T-cell (primary cell): ENCODE measurements at regions not wholly inside any gene's neighbourhood (a gene's known extent, or its start where the extent isn't known, plus 50 kb on each side); places are given as distances from the start of the nearest gene placed in this dataset.
"Not testable (repeated sequence)": the region's sequence is repeated elsewhere in the genome, so short reads cannot be mapped to it uniquely, and the experiment has no call there.

Source experiments
- ATAC-seq, 4 experiments: fragments of 200-7000 bp in 3 of 4; fragments of 150-1000 bp in 1 of 4; cut with Tn5 transposase; replicated peaks in 1 of 4; 1 replicate in 3 of 4; 2 replicates in 1 of 4; pipeline ENCODE4 v1.10.0; 2021; ENCODE audit warnings: moderate library complexity in 3 of 4, mild to moderate bottlenecking in 2 of 4, moderate number of reproducible peaks in 1 of 4
- CTCF ChIA-PET, 2 donors: fragments of 300-600 bp; sonication (Branson Sonifier 250); formaldehyde crosslinking; loops; one replicate each; lab custom pipeline; 2022; ENCODE audit warnings: antibody characterized with exemption in 2 of 2; lab: Charles Lee
- POLR2A ChIA-PET, 2 donors: fragments of 300-600 bp; sonication (Branson Sonifier 250); formaldehyde crosslinking; loops; one replicate each; lab custom pipeline; 2022; ENCODE audit warnings: antibody characterized with exemption in 2 of 2; lab: Charles Lee
- DNase-seq, 35 experiments: peaks; one replicate each; pipeline versions ENCODE4 v3.0.0 to v3.0.0-alpha.2; 2013 to 2023
- H3K27ac ChIP-seq: one replicate; pipeline ENCODE4 v1.5.1; 2013; ENCODE audit warnings: low read length
- H3K27me3 ChIP-seq, 2 experiments: replicated peaks in 1 of 2; 1 replicate in 1 of 2; 2 replicates in 1 of 2; pipeline versions ENCODE4 v1.6.1 to v1.7.0; 2013; ENCODE audit warnings: low read length in 1 of 2, mixed read lengths in 1 of 2; ENCODE audit not compliant: control insufficient read depth in 2 of 2, insufficient read depth in 2 of 2; ENCODE audit errors: extremely low read depth in 1 of 2
- H3K36me3 ChIP-seq, 2 donors: 1 replicate in 1 of 2; 2 replicates in 1 of 2; pipeline versions ENCODE4 v1.6.1 to v1.7.0; 2013; ENCODE audit warnings: low read length in 1 of 2; ENCODE audit not compliant: control insufficient read depth in 2 of 2, insufficient read depth in 1 of 2; ENCODE audit errors: extremely low read depth in 1 of 2
- H3K4me1 ChIP-seq, 2 experiments: 1 replicate in 1 of 2; 2 replicates in 1 of 2; pipeline versions ENCODE4 v1.6.1 to v1.7.0; 2013; ENCODE audit warnings: low read length in 2 of 2, mixed read lengths in 1 of 2; ENCODE audit not compliant: insufficient read depth in 2 of 2, control insufficient read depth in 1 of 2; ENCODE audit errors: extremely low read depth in 1 of 2
- H3K4me3 ChIP-seq, 2 donors: 1 replicate in 1 of 2; 2 replicates in 1 of 2; pipeline versions ENCODE4 v1.5.1 to v1.7.0; 2013; ENCODE audit warnings: mild to moderate bottlenecking in 2 of 2, low read length in 1 of 2, moderate library complexity in 1 of 2; ENCODE audit not compliant: control insufficient read depth in 1 of 2; ENCODE audit errors: extremely low read depth in 1 of 2
- H3K9me3 ChIP-seq: 2 replicates; pipeline ENCODE4 v1.7.0; 2013
- H3K27ac Mint-ChIP-seq, 2 donors: one replicate each; pipeline ENCODE4 v1.8.0; 2020 to 2021; ENCODE audit warnings: mild to moderate bottlenecking in 2 of 2, mixed read lengths in 2 of 2
- H3K27me3 Mint-ChIP-seq, 2 donors: one replicate each; pipeline ENCODE4 v1.8.0; 2021 to 2022; ENCODE audit warnings: mixed read lengths in 2 of 2
- H3K36me3 Mint-ChIP-seq: one replicate; pipeline ENCODE4 v1.8.0; 2021; ENCODE audit warnings: mixed read lengths
- H3K4me1 Mint-ChIP-seq, 3 donors: one replicate each; pipeline ENCODE4 v1.8.0; 2020 to 2022; ENCODE audit warnings: mixed read lengths in 3 of 3, mild to moderate bottlenecking in 1 of 3
- H3K4me3 Mint-ChIP-seq, 3 donors: one replicate each; pipeline ENCODE4 v1.8.0; 2020 to 2022; ENCODE audit warnings: mild to moderate bottlenecking in 3 of 3, mixed read lengths in 3 of 3, moderate library complexity in 3 of 3
- H3K9me3 Mint-ChIP-seq, 3 donors: one replicate each; pipeline ENCODE4 v1.8.0; 2020 to 2022; ENCODE audit warnings: mixed read lengths in 3 of 3
- WGBS: methylation state at CpG from one replicate; pipeline ENCODE4 v1.1.5; 2013; ENCODE audit warnings: missing lambda C conversion rate; ENCODE audit not compliant: insufficient coverage; 5-methylcytosine and 5-hydroxymethylcytosine counted together

GRCh38 chr5:123705741-123706140 lies 193.8 kb downstream of the CSNK1G3 start:
- no peaks in the 10 kb centered on the region for H3K4me1 Mint-ChIP-seq
- no peaks in the 10 kb centered on the region for H3K27me3 Mint-ChIP-seq
- no peak overlapping the region for H3K27ac Mint-ChIP-seq
- Histone ChIP-seq H3K4me1 (no peaks in the 10 kb centered on the region), H3K36me3 (no peaks in the 10 kb centered on the region), H3K9me3 (no peaks in the 10 kb centered on the region), H3K27me3 (no peaks in the 10 kb centered on the region), H3K4me3 (no peak overlapping the region), H3K27ac (no peak overlapping the region)
- no CpG with 5 or more reads among the region's 1 CpG for WGBS
- H3K36me3 Mint-ChIP-seq: no peaks in the 10 kb centered on the region
- DNase-seq: no peak
- peaks cover 0 to 10% (median 5%) of the 10 kb centered on the region in 3 donors for H3K9me3 Mint-ChIP-seq
- ChIA-PET CTCF (no interaction called here), POLR2A (no interaction called here)
- H3K4me3 Mint-ChIP-seq: no peak overlapping the region
- no peak for ATAC-seq

- Mint-ChIP-seq H3K36me3 (no peaks in the 10 kb centered on the region), H3K27ac (no peak overlapping the region), H3K9me3 (peaks cover 0 to 5% (median 3%) of the 10 kb centered on the region in 3 donors), H3K4me1 (no peaks in the 10 kb centered on the region), H3K4me3 (no peak overlapping the region), H3K27me3 (no peaks in the 10 kb centered on the region)
- H3K36me3 ChIP-seq: no peaks in the 10 kb centered on the region
- H3K27ac ChIP-seq: no peak overlapping the region
- ChIA-PET POLR2A (no interaction called here), CTCF (no interaction called here)
- no peaks in the 10 kb centered on the region for H3K4me1 ChIP-seq
- no peak for DNase-seq
- no peaks in the 10 kb centered on the region for H3K9me3 ChIP-seq
- H3K4me3 ChIP-seq: no peak overlapping the region
- no peaks in the 10 kb centered on the region for H3K27me3 ChIP-seq
- no CpG with 5 or more reads among the region's 3 CpGs for WGBS
- ATAC-seq: no peak
Observed at GRCh38 chr5:123701511-123702200, 189.7 kb downstream of the CSNK1G3 start.

- ATAC-seq (no peak), DNase-seq (no peak)
- Mint-ChIP-seq H3K4me3 (no peak overlapping the region), H3K27me3 (no peaks in the 10 kb centered on the region), H3K27ac (no peak overlapping the region), H3K9me3 (peaks cover 0 to 4% (median 3%) of the 10 kb centered on the region in 3 donors), H3K4me1 (no peaks in the 10 kb centered on the region), H3K36me3 (no peaks in the 10 kb centered on the region)
- ChIA-PET CTCF (no interaction called here), POLR2A (no interaction called here)
- H3K36me3 ChIP-seq: no peaks in the 10 kb centered on the region
- no peaks in the 10 kb centered on the region for H3K4me1 ChIP-seq
- no peak overlapping the region for H3K4me3 ChIP-seq
- WGBS: 79% methylated on average over 2 of the region's 6 CpGs
- H3K9me3 ChIP-seq: no peaks in the 10 kb centered on the region
- no peaks in the 10 kb centered on the region for H3K27me3 ChIP-seq
- H3K27ac ChIP-seq: no peak overlapping the region
Observed at GRCh38 chr5:123700624-123701287, 188.8 kb downstream of the CSNK1G3 start.

GRCh38 chr5:123699571-123699970 lies 187.6 kb downstream of the CSNK1G3 start:
- ChIA-PET CTCF (no interaction called here), POLR2A (no interaction called here)
- Mint-ChIP-seq H3K27ac (no peak overlapping the region), H3K4me1 (no peaks in the 10 kb centered on the region), H3K36me3 (no peaks in the 10 kb centered on the region), H3K27me3 (no peaks in the 10 kb centered on the region), H3K9me3 (peaks cover 0 to 3% (median 0%) of the 10 kb centered on the region in 3 donors), H3K4me3 (no peak overlapping the region)
- ATAC-seq (no peak), DNase-seq (no peak)
- Histone ChIP-seq H3K4me1 (no peaks in the 10 kb centered on the region), H3K4me3 (no peak overlapping the region), H3K27me3 (no peaks in the 10 kb centered on the region), H3K27ac (no peak overlapping the region), H3K9me3 (no peaks in the 10 kb centered on the region), H3K36me3 (no peaks in the 10 kb centered on the region)
- WGBS: no CpG with 5 or more reads among the region's 2 CpGs

- H3K9me3 Mint-ChIP-seq, H3K36me3 ChIP-seq, H3K27me3 Mint-ChIP-seq, H3K4me3 ChIP-seq, H3K4me1 ChIP-seq, H3K4me3 Mint-ChIP-seq, CTCF ChIA-PET, H3K36me3 Mint-ChIP-seq, H3K4me1 Mint-ChIP-seq, POLR2A ChIA-PET, ATAC-seq, H3K9me3 ChIP-seq, H3K27ac ChIP-seq, H3K27me3 ChIP-seq, DNase-seq, H3K27ac Mint-ChIP-seq: not testable (repeated sequence)
- no CpG with 5 or more reads among the region's 3 CpGs for whole genome bisulfite sequencing
Observed at GRCh38 chr5:123698937-123699336, 187.0 kb downstream of the CSNK1G3 start.

GRCh38 chr5:123696921-123697341 lies 185.0 kb downstream of the CSNK1G3 start:
- no peaks in the 10 kb centered on the region for H3K4me1 ChIP-seq
- no peaks in the 10 kb centered on the region for H3K27me3 ChIP-seq
- H3K9me3 ChIP-seq: no peaks in the 10 kb centered on the region
- Mint-ChIP-seq H3K27me3 (no peaks in the 10 kb centered on the region), H3K27ac (no peak overlapping the region), H3K4me3 (no peak overlapping the region), H3K9me3 (peaks cover 0 to 3% (median 0%) of the 10 kb centered on the region in 3 donors), H3K36me3 (no peaks in the 10 kb centered on the region), H3K4me1 (no peaks in the 10 kb centered on the region)
- H3K27ac ChIP-seq: no peak overlapping the region
- WGBS: 67% methylated on average over 1 of the region's 4 CpGs
- DNase-seq: no peak
- POLR2A ChIA-PET: no interaction called here
- ATAC-seq: no peak
- CTCF ChIA-PET: no interaction called here
- no peak overlapping the region for H3K4me3 ChIP-seq
- no peaks in the 10 kb centered on the region for H3K36me3 ChIP-seq
